Right atrium auricular region (tissue), 2 donors: ENCODE measurements at regions not wholly inside any gene's neighbourhood (a gene's known extent, or its start where the extent isn't known, plus 50 kb on each side); places are given as distances from the start of the nearest gene placed in this dataset.

Experiments used
- DNase-seq: peaks from one replicate; pipeline ENCODE4 v3.0.0-alpha.2; 2019; ENCODE audit warnings: low spot score
- H3K27ac ChIP-seq, 2 donors: fragments of 200-600 bp; sonication (generic); 1 replicate in 1 of 2; 2 replicates in 1 of 2; pipeline ENCODE4 v1.5.1; 2016 to 2019
- H3K27me3 ChIP-seq, 2 donors: fragments of 200-600 bp; sonication (generic); one replicate each; pipeline versions ENCODE4 v1.5.1 to v1.6.0; 2017 to 2019
- H3K36me3 ChIP-seq: fragments of 200-600 bp; sonication (generic); one replicate; pipeline ENCODE4 v1.5.1; 2016
- H3K4me1 ChIP-seq, 2 donors: fragments of 200-600 bp; sonication (generic); one replicate each; pipeline versions ENCODE4 v1.5.1 to v1.6.0; 2017 to 2019
- H3K4me3 ChIP-seq, 2 donors: fragments of 200-600 bp; sonication (generic); 1 replicate in 1 of 2; 2 replicates in 1 of 2; pipeline ENCODE4 v1.5.1; 2017 to 2019; ENCODE audit warnings: mild to moderate bottlenecking in 1 of 2, moderate library complexity in 1 of 2
- H3K9me3 ChIP-seq, 2 donors: fragments of 200-600 bp; sonication (generic); one replicate each; pipeline ENCODE4 v1.5.1; 2019
- CTCF ChIP-seq, 2 donors: fragments of 200-600 bp; sonication (generic); IDR thresholded peaks; one replicate each; pipeline ENCODE4 v1.5.1; 2019; ENCODE audit warnings: antibody characterized with exemption in 2 of 2

GRCh38 chr1:69070660-69071373 lies 496.9 kb upstream of the LRRC7 start:
- Histone ChIP-seq H3K4me3 (no peak overlapping the region), H3K9me3 (no peaks in the 10 kb centered on the region), H3K4me1 (no peaks in the 10 kb centered on the region), H3K27ac (no peak overlapping the region), H3K36me3 (no peaks in the 10 kb centered on the region), H3K27me3 (no peaks in the 10 kb centered on the region)
- no peak for DNase-seq
- no peak for TF ChIP-seq CTCF (IDR thresholded peaks at IDR 0.05)

- TF ChIP-seq CTCF (IDR thresholded peaks at IDR 0.05), result no peak
- H3K36me3 ChIP-seq, result no peaks in the 10 kb centered on the region
- H3K27me3 ChIP-seq, result no peaks in the 10 kb centered on the region
- no peak for DNase-seq
- H3K4me3 ChIP-seq, result no peak overlapping the region
- H3K9me3 ChIP-seq, result no peaks in the 10 kb centered on the region
- H3K27ac ChIP-seq, result no peak overlapping the region
- no peaks in the 10 kb centered on the region for H3K4me1 ChIP-seq
Observed at GRCh38 chr1:69073176-69073575, 494.5 kb upstream of the LRRC7 start.

- H3K27ac ChIP-seq, result no peak overlapping the region
- no peak overlapping the region for H3K4me3 ChIP-seq
- TF ChIP-seq CTCF (IDR thresholded peaks at IDR 0.05), result no peak
- no peaks in the 10 kb centered on the region for H3K4me1 ChIP-seq
- DNase-seq, result no peak
- H3K27me3 ChIP-seq, result no peaks in the 10 kb centered on the region
- H3K36me3 ChIP-seq, result no peaks in the 10 kb centered on the region
- H3K9me3 ChIP-seq, result no peaks in the 10 kb centered on the region
Observed at GRCh38 chr1:69076631-69077030, 491.1 kb upstream of the LRRC7 start.

- H3K27me3 ChIP-seq, result no peaks in the 10 kb centered on the region
- no peak for TF ChIP-seq CTCF (IDR thresholded peaks at IDR 0.05)
- no peak overlapping the region for H3K27ac ChIP-seq
- no peak overlapping the region for H3K4me3 ChIP-seq
- H3K36me3 ChIP-seq, result no peaks in the 10 kb centered on the region
- H3K4me1 ChIP-seq, result no peaks in the 10 kb centered on the region
- DNase-seq, result no peak
- no peaks in the 10 kb centered on the region for H3K9me3 ChIP-seq
Observed at GRCh38 chr1:69077198-69077597, 490.5 kb upstream of the LRRC7 start.

- Histone ChIP-seq H3K36me3 (no peaks in the 10 kb centered on the region), H3K27me3 (no peaks in the 10 kb centered on the region), H3K4me1 (no peaks in the 10 kb centered on the region), H3K4me3 (no peak overlapping the region), H3K27ac (no peak overlapping the region), H3K9me3 (no peaks in the 10 kb centered on the region)
- DNase-seq, result no peak
- no peak for TF ChIP-seq CTCF (IDR thresholded peaks at IDR 0.05)
Observed at GRCh38 chr1:69077633-69078032, 490.1 kb upstream of the LRRC7 start.

- no peaks in the 10 kb centered on the region for H3K4me1 ChIP-seq
- H3K27ac ChIP-seq, result no peak overlapping the region
- no peak for DNase-seq
- H3K27me3 ChIP-seq, result no peaks in the 10 kb centered on the region
- no peaks in the 10 kb centered on the region for H3K9me3 ChIP-seq
- no peak overlapping the region for H3K4me3 ChIP-seq
- H3K36me3 ChIP-seq, result no peaks in the 10 kb centered on the region
- no peak for TF ChIP-seq CTCF (IDR thresholded peaks at IDR 0.05)
Observed at GRCh38 chr1:69081668-69082067, 486.1 kb upstream of the LRRC7 start.
